ENCODE measurements at regions not wholly inside any gene's neighbourhood (a gene's known extent, or its start where the extent isn't known, plus 50 kb on each side); places are given as distances from the start of the nearest gene placed in this dataset.
A peak's percentile ranks its signal among the peaks of the same experiment; 100 is the strongest.

- no peaks in the 10 kb centered on the region for H3K9me3 Mint-ChIP-seq
- H3K27me3 Mint-ChIP-seq (ENCODE audit: low read depth, poor library complexity) = no peaks in the 10 kb centered on the region
- no peaks in the 10 kb centered on the region for H3K4me1 Mint-ChIP-seq
- TF ChIP-seq CTCF (IDR thresholded peaks at IDR 0.05) = no peak
- no peak for DNase-seq
- no peak overlapping the region for H3K4me3 Mint-ChIP-seq
- no peak overlapping the region for H3K27ac Mint-ChIP-seq
- no peaks in the 10 kb centered on the region for H3K36me3 Mint-ChIP-seq (ENCODE audit: low read depth)
Observed at GRCh38 chr1:173395762-173396161, 81.4 kb upstream of the PRDX6 start.

- no peak for DNase-seq
Observed at GRCh38 chr1:173400387-173400995, 76.6 kb upstream of the PRDX6 start.

GRCh38 chr1:173403996-173404395 is 73.1 kb upstream of the PRDX6 start:
- no peak overlapping the region for H3K27ac Mint-ChIP-seq
- no peaks in the 10 kb centered on the region for H3K27me3 Mint-ChIP-seq (ENCODE audit: low read depth, poor library complexity)
- no peaks in the 10 kb centered on the region for H3K4me1 Mint-ChIP-seq
- no peak for TF ChIP-seq CTCF (IDR thresholded peaks at IDR 0.05)
- H3K9me3 Mint-ChIP-seq = no peaks in the 10 kb centered on the region
- no peaks in the 10 kb centered on the region for H3K36me3 Mint-ChIP-seq (ENCODE audit: low read depth)
- no peak overlapping the region for H3K4me3 Mint-ChIP-seq
- no peak for DNase-seq

More at GRCh38 chr1:173400387-173400995, 76.6 kb upstream of the PRDX6 start:
- TF ChIP-seq CTCF (IDR thresholded peaks at IDR 0.05) = no peak
- Mint-ChIP-seq H3K27ac (no peak overlapping the region), H3K4me1 (no peaks in the 10 kb centered on the region), H3K9me3 (no peaks in the 10 kb centered on the region), H3K27me3 (ENCODE audit: low read depth, poor library complexity) (no peaks in the 10 kb centered on the region), H3K4me3 (no peak overlapping the region), H3K36me3 (ENCODE audit: low read depth) (no peaks in the 10 kb centered on the region)

- no peaks in the 10 kb centered on the region for H3K27me3 Mint-ChIP-seq (ENCODE audit: low read depth, poor library complexity)
- H3K4me1 Mint-ChIP-seq = no peaks in the 10 kb centered on the region
- no peak overlapping the region for H3K27ac Mint-ChIP-seq
- H3K9me3 Mint-ChIP-seq = no peaks in the 10 kb centered on the region
- no peak overlapping the region for H3K4me3 Mint-ChIP-seq
- TF ChIP-seq CTCF (IDR thresholded peaks at IDR 0.05) = no peak
- DNase-seq = no peak
- H3K36me3 Mint-ChIP-seq (ENCODE audit: low read depth) = no peaks in the 10 kb centered on the region
Observed at GRCh38 chr1:173405281-173405680, 71.9 kb upstream of the PRDX6 start.

GRCh38 chr1:173405834-173406233 is 71.3 kb upstream of the PRDX6 start:
- Mint-ChIP-seq H3K27ac (no peak overlapping the region), H3K9me3 (no peaks in the 10 kb centered on the region), H3K36me3 (ENCODE audit: low read depth) (no peaks in the 10 kb centered on the region), H3K4me1 (no peaks in the 10 kb centered on the region), H3K27me3 (ENCODE audit: low read depth, poor library complexity) (no peaks in the 10 kb centered on the region), H3K4me3 (no peak overlapping the region)
- DNase-seq = no peak
- TF ChIP-seq CTCF (IDR thresholded peaks at IDR 0.05) = no peak

GRCh38 chr1:173406783-173407230 is 70.3 kb upstream of the PRDX6 start:
- no peaks in the 10 kb centered on the region for H3K4me1 Mint-ChIP-seq
- H3K4me3 Mint-ChIP-seq = no peak overlapping the region
- H3K36me3 Mint-ChIP-seq (ENCODE audit: low read depth) = no peaks in the 10 kb centered on the region
- no peaks in the 10 kb centered on the region for H3K9me3 Mint-ChIP-seq
- no peak for TF ChIP-seq CTCF (IDR thresholded peaks at IDR 0.05)
- H3K27ac Mint-ChIP-seq = peak overlapping the region; percentile 43
- no peak for DNase-seq
- H3K27me3 Mint-ChIP-seq (ENCODE audit: low read depth, poor library complexity) = no peaks in the 10 kb centered on the region

Data from nephron progenitor cell (in vitro differentiated cells).